OCI-LY1 (cell line): ENCODE measurements at regions not wholly inside any gene's neighbourhood (a gene's known extent, or its start where the extent isn't known, plus 50 kb on each side); places are given as distances from the start of the nearest gene placed in this dataset.

Experiments used
- H2AFZ ChIP-seq: fragments of 200-600 bp; sonication (generic), shearing (Covaris generic); 2 replicates; pipeline ENCODE4 v1.6.0; 2014; ENCODE audit warnings: antibody characterized with exemption, mild to moderate bottlenecking, low read length
- H3F3A ChIP-seq: fragments of 200-600 bp; sonication (generic), shearing (Covaris generic); 2 replicates; pipeline ENCODE4 v1.6.0; 2014; ENCODE audit warnings: mild to moderate bottlenecking, antibody characterized with exemption, low read length, moderate library complexity; ENCODE audit not compliant: insufficient read depth
- H3K27ac ChIP-seq: fragments of 200-600 bp; sonication (generic); 2 replicates; pipeline ENCODE4 v1.5.1; 2014; ENCODE audit warnings: low read length, mixed run types, mild to moderate bottlenecking, low read depth; ENCODE audit not compliant: poor library complexity, severe bottlenecking
- H3K27me3 ChIP-seq: fragments of 200-600 bp; sonication (generic); 2 replicates; pipeline ENCODE4 v1.6.0; 2014; ENCODE audit warnings: antibody characterized with exemption, mild to moderate bottlenecking, low read length, moderate library complexity; ENCODE audit not compliant: insufficient read depth
- H3K36me3 ChIP-seq: fragments of 200-600 bp; sonication (generic); 2 replicates; pipeline ENCODE4 v1.6.1; 2014; ENCODE audit warnings: mild to moderate bottlenecking, antibody characterized with exemption, low read length, moderate library complexity, mixed read lengths; ENCODE audit not compliant: insufficient read depth
- H3K4me1 ChIP-seq: fragments of 200-600 bp; sonication (generic); 2 replicates; pipeline ENCODE4 v1.5.1; 2014; ENCODE audit warnings: mild to moderate bottlenecking, low read length, moderate library complexity; ENCODE audit not compliant: insufficient read depth, severe bottlenecking
- H3K4me2 ChIP-seq: fragments of 200-600 bp; sonication (generic), shearing (Covaris generic); 2 replicates; pipeline ENCODE4 v1.6.1; 2014; ENCODE audit warnings: low read length
- H3K4me3 ChIP-seq: fragments of 200-600 bp; sonication (generic); 2 replicates; pipeline ENCODE4 v1.5.1; 2014; ENCODE audit warnings: low read length, low read depth, mild to moderate bottlenecking, mixed read lengths; ENCODE audit not compliant: poor library complexity, severe bottlenecking
- H3K79me2 ChIP-seq: fragments of 200-600 bp; shearing (Covaris generic); 2 replicates; pipeline ENCODE4 v1.6.1; 2016; ENCODE audit warnings: mixed run types, low read length, mixed read lengths; ENCODE audit not compliant: insufficient read depth
- H3K9ac ChIP-seq: fragments of 200-600 bp; sonication (generic), shearing (Covaris generic); 2 replicates; pipeline ENCODE4 v1.6.1; 2014; ENCODE audit warnings: mild to moderate bottlenecking, low read length, mixed read lengths
- H3K9me2 ChIP-seq: fragments of 200-600 bp; sonication (generic), shearing (Covaris generic); 2 replicates; pipeline ENCODE4 v1.6.1; 2014; ENCODE audit warnings: low read depth, mild to moderate bottlenecking, low read length, mixed read lengths
- H3K9me3 ChIP-seq: fragments of 200-600 bp; shearing (Covaris generic); 2 replicates; pipeline ENCODE4 v1.6.1; 2014; ENCODE audit warnings: low read length, mixed read lengths
- H4K20me1 ChIP-seq: fragments of 200-600 bp; sonication (generic), shearing (Covaris generic); 2 replicates; pipeline ENCODE4 v1.6.0; 2016; ENCODE audit warnings: mild to moderate bottlenecking, low read length; ENCODE audit not compliant: insufficient read depth
- EZH2 ChIP-seq: fragments of 200-600 bp; sonication (generic), shearing (Covaris generic); IDR thresholded peaks from 2 replicates; pipeline ENCODE4 v1.8.0; 2017; ENCODE audit warnings: borderline replicate concordance, mixed run types, mild to moderate bottlenecking, antibody characterized with exemption, low read length, moderate library complexity, mixed read lengths
- TF ChIP-seq, protein P1 (sequence below): fragments of 200-600 bp; sonication (generic), shearing (Covaris generic); IDR thresholded peaks from 2 replicates; pipeline ENCODE4 v1.5.1; 2017; ENCODE audit warnings: mild to moderate bottlenecking, antibody characterized with exemption, low read length, moderate library complexity, mixed read lengths

DNA sequence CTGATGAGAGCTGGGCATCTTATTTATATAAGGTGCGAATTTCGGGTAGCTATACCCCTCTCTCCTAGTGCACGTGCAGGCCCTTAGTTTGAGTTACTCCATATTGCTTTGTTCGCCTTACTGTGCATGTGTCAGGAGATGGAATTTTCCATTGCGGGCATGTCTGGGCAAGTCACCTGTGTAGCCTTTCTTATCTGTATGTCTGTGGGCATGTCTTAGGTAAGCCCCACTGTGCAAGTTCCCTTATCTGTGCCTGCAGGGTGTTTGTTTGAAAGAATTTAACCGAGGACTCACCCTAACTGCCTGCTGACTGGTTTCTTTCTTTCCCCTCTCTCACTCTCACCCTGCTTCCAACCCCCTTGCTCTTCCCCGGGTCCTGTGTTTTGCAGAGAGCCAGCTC, 140.7 kb upstream of the RANBP3L start:
- Histone ChIP-seq H3F3A (no peaks in the 10 kb centered on the region), H4K20me1 (no peaks in the 10 kb centered on the region), H3K4me3 (no peak overlapping the region), H3K36me3 (no peaks in the 10 kb centered on the region), H3K4me2 (no peak overlapping the region; the same call in 1 of the 2 replicates), H3K27me3 (no peaks in the 10 kb centered on the region), H3K27ac (peak overlapping the region; percentile 65), H3K4me1 (peaks cover 46% of the 10 kb centered on the region), H3K79me2 (no peaks in the 10 kb centered on the region), H3K9me2 (no peaks in the 10 kb centered on the region), H2AFZ (no peak overlapping the region), H3K9me3 (no peaks in the 10 kb centered on the region), H3K9ac (no peak overlapping the region; the same call in 1 of the 2 replicates)
- TF ChIP-seq, protein P1, sequence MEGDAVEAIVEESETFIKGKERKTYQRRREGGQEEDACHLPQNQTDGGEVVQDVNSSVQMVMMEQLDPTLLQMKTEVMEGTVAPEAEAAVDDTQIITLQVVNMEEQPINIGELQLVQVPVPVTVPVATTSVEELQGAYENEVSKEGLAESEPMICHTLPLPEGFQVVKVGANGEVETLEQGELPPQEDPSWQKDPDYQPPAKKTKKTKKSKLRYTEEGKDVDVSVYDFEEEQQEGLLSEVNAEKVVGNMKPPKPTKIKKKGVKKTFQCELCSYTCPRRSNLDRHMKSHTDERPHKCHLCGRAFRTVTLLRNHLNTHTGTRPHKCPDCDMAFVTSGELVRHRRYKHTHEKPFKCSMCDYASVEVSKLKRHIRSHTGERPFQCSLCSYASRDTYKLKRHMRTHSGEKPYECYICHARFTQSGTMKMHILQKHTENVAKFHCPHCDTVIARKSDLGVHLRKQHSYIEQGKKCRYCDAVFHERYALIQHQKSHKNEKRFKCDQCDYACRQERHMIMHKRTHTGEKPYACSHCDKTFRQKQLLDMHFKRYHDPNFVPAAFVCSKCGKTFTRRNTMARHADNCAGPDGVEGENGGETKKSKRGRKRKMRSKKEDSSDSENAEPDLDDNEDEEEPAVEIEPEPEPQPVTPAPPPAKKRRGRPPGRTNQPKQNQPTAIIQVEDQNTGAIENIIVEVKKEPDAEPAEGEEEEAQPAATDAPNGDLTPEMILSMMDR, result no peak
- TF ChIP-seq EZH2, result no peak

DNA sequence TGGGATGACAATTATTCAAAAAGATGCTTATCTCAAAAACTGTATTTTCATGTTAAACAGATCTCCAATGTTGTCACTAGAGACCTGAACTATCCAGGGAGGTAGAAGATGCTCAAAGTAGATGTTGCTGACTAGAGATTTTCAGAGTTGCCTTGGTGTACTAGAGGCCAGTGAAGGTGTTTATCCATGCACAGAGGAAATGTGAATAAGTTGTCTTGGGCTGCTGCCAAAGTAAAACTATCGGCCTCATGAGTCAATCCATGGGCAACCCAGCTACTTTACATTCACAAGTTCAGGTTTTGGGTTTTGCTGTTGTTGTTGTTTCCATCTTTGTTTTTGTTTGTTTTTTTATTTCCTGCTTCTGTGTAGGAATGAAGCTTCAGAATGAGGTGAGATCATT, 141.1 kb upstream of the RANBP3L start:
- peak overlapping the region; percentile 65 for H3K27ac ChIP-seq
- no peak overlapping the region for H2AFZ ChIP-seq
- no peak overlapping the region; the same call in 1 of the 2 replicates for H3K9ac ChIP-seq

DNA sequence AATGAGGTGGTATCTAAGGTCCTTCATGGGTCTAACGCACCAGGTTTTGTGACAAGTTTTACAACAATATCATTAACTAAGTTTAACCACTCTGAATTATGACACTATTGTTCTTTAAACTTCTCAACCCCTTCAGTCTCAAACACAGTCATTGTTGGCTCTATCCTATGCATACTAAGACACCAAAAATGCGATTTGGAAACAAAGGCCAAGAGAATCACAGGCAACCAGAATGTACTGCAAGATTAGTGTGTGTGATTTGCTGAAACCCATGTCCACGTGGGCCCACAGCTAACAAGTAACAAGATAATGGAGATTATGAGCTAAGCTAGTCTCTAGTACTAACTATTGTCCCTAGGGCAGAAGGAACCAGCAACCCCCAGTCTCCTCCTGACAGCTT, 142.2 kb upstream of the RANBP3L start:
- Histone ChIP-seq H3K4me2 (no peak overlapping the region), H3K79me2 (no peaks in the 10 kb centered on the region), H3K9ac (no peak overlapping the region), H3K27me3 (no peaks in the 10 kb centered on the region), H3K27ac (no peak overlapping the region), H4K20me1 (no peaks in the 10 kb centered on the region), H3K9me3 (no peaks in the 10 kb centered on the region), H3F3A (no peaks in the 10 kb centered on the region), H3K36me3 (no peaks in the 10 kb centered on the region), H3K9me2 (no peaks in the 10 kb centered on the region), H3K4me3 (no peak overlapping the region), H3K4me1 (peaks cover 40% of the 10 kb centered on the region), H2AFZ (no peak overlapping the region)
- TF ChIP-seq, protein P1, result no peak
- no peak for TF ChIP-seq EZH2

More for the DNA sequence above, 141.1 kb upstream of the RANBP3L start:
- Histone ChIP-seq H4K20me1 (no peaks in the 10 kb centered on the region), H3K9me2 (no peaks in the 10 kb centered on the region), H3K4me1 (peaks cover 46% of the 10 kb centered on the region), H3F3A (no peaks in the 10 kb centered on the region), H3K27me3 (no peaks in the 10 kb centered on the region), H3K79me2 (no peaks in the 10 kb centered on the region), H3K9me3 (no peaks in the 10 kb centered on the region), H3K36me3 (no peaks in the 10 kb centered on the region), H3K4me3 (no peak overlapping the region), H3K4me2 (no peak overlapping the region; the same call in 1 of the 2 replicates)
- TF ChIP-seq, protein P1, result no peak
- TF ChIP-seq EZH2, result no peak
